H1 (cell line): ENCODE measurements at regions not wholly inside any gene's neighbourhood (a gene's known extent, or its start where the extent isn't known, plus 50 kb on each side); places are given as distances from the start of the nearest gene placed in this dataset.

ENCODE experiments used
- CTCF ChIA-PET: fragments of 300-600 bp; sonication (Branson Sonifier 250); formaldehyde crosslinking; loops from one replicate; lab custom pipeline; 2021; ENCODE audit not compliant: partially characterized antibody; lab: Charles Lee
- POLR2A ChIA-PET: fragments of 300-600 bp; sonication (Branson Sonifier 250); formaldehyde crosslinking; loops from one replicate; lab custom pipeline; 2021; ENCODE audit warnings: inconsistent platforms; ENCODE audit not compliant: partially characterized antibody; lab: Charles Lee
- DNase-seq, 2 experiments: peaks; one replicate each; pipeline versions ENCODE4 v3.0.0 to v3.0.0-alpha.2; 2010 to 2022; ENCODE audit warnings: low spot score in 2 of 2, low read depth in 1 of 2, mixed read lengths in 1 of 2
- FAIRE-seq: peaks from 2 replicates; lab custom pipeline; 2011; peaks lifted over from hg19 to GRCh38; lab: Jason Lieb, UNC
- H2AFZ ChIP-seq: 2 replicates; pipeline ENCODE4 v1.8.1; 2012; ENCODE audit warnings: low read length, inconsistent platforms
- H2AK5ac ChIP-seq: 2 replicates; pipeline ENCODE4 v1.6.1; 2013; ENCODE audit warnings: low read depth, low read length
- H2BK120ac ChIP-seq: replicated peaks from 2 replicates; pipeline ENCODE3; 2013; ENCODE audit warnings: low read depth, low read length, inconsistent platforms
- H2BK12ac ChIP-seq: 2 replicates; pipeline ENCODE4 v1.6.1; 2013; ENCODE audit warnings: low read depth, low read length
- H2BK15ac ChIP-seq: 2 replicates; pipeline ENCODE4 v1.6.1; 2013; ENCODE audit warnings: low read length
- H2BK20ac ChIP-seq: 2 replicates; pipeline ENCODE4 v1.6.1; 2013; ENCODE audit warnings: low read length
- H2BK5ac ChIP-seq: 2 replicates; pipeline ENCODE4 v1.6.1; 2013; ENCODE audit warnings: low read depth, low read length
- H3K14ac ChIP-seq: 2 replicates; pipeline ENCODE4 v1.6.1; 2013; ENCODE audit warnings: inconsistent platforms; ENCODE audit not compliant: insufficient read length
- H3K18ac ChIP-seq: 2 replicates; pipeline ENCODE4 v1.6.1; 2013; ENCODE audit warnings: low read length; ENCODE audit errors: extremely low read depth
- H3K23ac ChIP-seq: 2 replicates; pipeline ENCODE4 v1.6.1; 2013; ENCODE audit warnings: inconsistent platforms; ENCODE audit not compliant: insufficient read length
- H3K23me2 ChIP-seq: 2 replicates; pipeline ENCODE4 v1.6.1; 2013; ENCODE audit warnings: low read depth, low read length
- H3K27ac ChIP-seq: 2 replicates; pipeline ENCODE4 v1.6.1; 2011; ENCODE audit warnings: low read depth, low read length, inconsistent platforms
- H3K27me3 ChIP-seq, 4 experiments: replicated peaks in 1 of 4; 1 replicate in 1 of 4; 2 replicates in 3 of 4; pipeline versions ENCODE4 v1.6.1 to v1.8.1; 2011 to 2013; ENCODE audit warnings: low read length in 3 of 4, mild to moderate bottlenecking in 3 of 4, inconsistent platforms in 2 of 4, mixed read lengths in 2 of 4, moderate library complexity in 1 of 4; ENCODE audit not compliant: control insufficient read depth in 3 of 4, insufficient read depth in 3 of 4; ENCODE audit errors: extremely low read depth in 1 of 4
- H3K36me3 ChIP-seq, 4 experiments: 2 replicates each; pipeline versions ENCODE4 v1.6.1 to v1.8.1; 2011 to 2013; ENCODE audit warnings: mild to moderate bottlenecking in 4 of 4, low read length in 3 of 4, moderate library complexity in 2 of 4, control low read depth in 1 of 4, inconsistent platforms in 1 of 4; ENCODE audit not compliant: insufficient read depth in 4 of 4, control insufficient read depth in 2 of 4
- H3K4ac ChIP-seq: replicated peaks from 2 replicates; pipeline ENCODE3; 2013; ENCODE audit warnings: low read length, low read depth, mixed read lengths, inconsistent platforms; ENCODE audit not compliant: insufficient read length
- H3K4me1 ChIP-seq, 4 experiments: replicated peaks in 1 of 4; 1 replicate in 1 of 4; 2 replicates in 3 of 4; pipeline versions ENCODE4 v1.6.1 to v1.8.1; 2011 to 2013; ENCODE audit warnings: low read length in 3 of 4, inconsistent platforms in 2 of 4, mixed read lengths in 1 of 4; ENCODE audit not compliant: insufficient read depth in 4 of 4, control insufficient read depth in 3 of 4
- H3K4me2 ChIP-seq, 2 experiments: 2 replicates each; pipeline versions ENCODE4 v1.6.1 to v1.8.1; 2011 to 2013; ENCODE audit warnings: low read depth in 2 of 2, low read length in 2 of 2, control low read depth in 1 of 2, inconsistent platforms in 1 of 2, mild to moderate bottlenecking in 1 of 2; ENCODE audit not compliant: insufficient read depth in 1 of 2
- H3K4me3 ChIP-seq, 4 experiments: fragments of 200-600, 300-600 bp in 1 of 4; sonication (generic), shearing (Covaris generic), sonication (Bioruptor Twin) in 1 of 4; 2 replicates each; pipeline versions ENCODE4 v1.5.1 to v1.8.1; 2011 to 2016; ENCODE audit warnings: low read length in 4 of 4, low read depth in 3 of 4, control low read depth in 2 of 4, inconsistent platforms in 2 of 4, mild to moderate bottlenecking in 2 of 4, mixed read lengths in 1 of 4, moderate library complexity in 1 of 4; ENCODE audit not compliant: insufficient read depth in 2 of 4; ENCODE audit errors: extremely low read depth in 1 of 4
- H3K56ac ChIP-seq: replicated peaks from 2 replicates; pipeline ENCODE3; 2013; ENCODE audit warnings: low read depth, mild to moderate bottlenecking, mixed read lengths, low read length, inconsistent platforms; ENCODE audit not compliant: insufficient read length
- H3K79me1 ChIP-seq: 2 replicates; pipeline ENCODE4 v1.6.1; 2013; ENCODE audit warnings: low read depth, low read length, control low read depth
- H3K79me2 ChIP-seq, 2 experiments: 2 replicates each; pipeline versions ENCODE4 v1.6.1 to v1.8.1; 2012 to 2013; ENCODE audit warnings: low read length in 2 of 2, mild to moderate bottlenecking in 2 of 2, inconsistent platforms in 1 of 2; ENCODE audit not compliant: insufficient read depth in 2 of 2, control insufficient read depth in 1 of 2
- H3K9ac ChIP-seq, 4 experiments: replicated peaks in 1 of 4; 1 replicate in 1 of 4; 2 replicates in 3 of 4; pipeline versions ENCODE4 v1.6.1 to v1.8.1; 2011 to 2013; ENCODE audit warnings: low read depth in 3 of 4, low read length in 3 of 4, control low read depth in 2 of 4, mild to moderate bottlenecking in 2 of 4, moderate library complexity in 2 of 4, inconsistent platforms in 1 of 4; ENCODE audit errors: extremely low read depth in 1 of 4
- H3K9me3 ChIP-seq, 2 experiments: 2 replicates each; pipeline versions ENCODE4 v1.6.1 to v1.8.1; 2012 to 2013; ENCODE audit warnings: mild to moderate bottlenecking in 2 of 2, moderate library complexity in 2 of 2, control low read depth in 1 of 2, inconsistent platforms in 1 of 2, low read depth in 1 of 2, low read length in 1 of 2, mixed read lengths in 1 of 2; ENCODE audit not compliant: insufficient read depth in 2 of 2
- H4K20me1 ChIP-seq, 2 experiments: replicated peaks in 1 of 2; 2 replicates each; pipeline versions ENCODE3 to v1.8.1; 2011 to 2013; ENCODE audit warnings: inconsistent platforms in 2 of 2, low read length in 2 of 2, mild to moderate bottlenecking in 1 of 2; ENCODE audit not compliant: insufficient read depth in 2 of 2, control insufficient read depth in 1 of 2
- H4K5ac ChIP-seq: 2 replicates; pipeline ENCODE4 v1.6.1; 2013; ENCODE audit warnings: low read length, low read depth, mixed read lengths, inconsistent platforms; ENCODE audit not compliant: insufficient read length
- H4K8ac ChIP-seq: 2 replicates; pipeline ENCODE4 v1.8.0; 2013; ENCODE audit warnings: mild to moderate bottlenecking, moderate library complexity, low read length, inconsistent platforms; ENCODE audit not compliant: insufficient read depth; ENCODE audit errors: extremely low read depth
- H4K91ac ChIP-seq: replicated peaks from 2 replicates; pipeline ENCODE3; 2013; ENCODE audit warnings: low read length, mixed read lengths, inconsistent platforms; ENCODE audit not compliant: insufficient read length
- CHD1 ChIP-seq: IDR thresholded peaks from 2 replicates; pipeline ENCODE4 v1.6.1; 2012; ENCODE audit warnings: low read depth, low read length, improper control_type of control experiment
- SRF ChIP-seq: IDR thresholded peaks from 2 replicates; pipeline ENCODE4 v1.6.1; 2011; ENCODE audit warnings: mild to moderate bottlenecking, low read depth, low read length, moderate library complexity
- TAF7 ChIP-seq: optimal IDR thresholded peaks from 2 replicates; pipeline ENCODE3; 2011; ENCODE audit warnings: low read depth, mild to moderate bottlenecking, inconsistent platforms, low read length, moderate library complexity, borderline replicate concordance
- whole genome bisulfite sequencing, 2 experiments: shearing (Covaris generic) in 1 of 2; methylation state at CpG; one replicate each; pipeline versions ENCODE4 v1.1.6 to v1.1.7; 2013 to 2015; ENCODE audit warnings: low lambda C conversion rate in 2 of 2, mixed read lengths in 2 of 2, inconsistent platforms in 1 of 2, low coverage in 1 of 2, missing lambda C conversion rate in 1 of 2; ENCODE audit not compliant: insufficient replicate concordance in 2 of 2, insufficient coverage in 1 of 2, insufficient read length in 1 of 2; ENCODE audit errors: extremely low coverage in 1 of 2, missing lambda C conversion rate in 1 of 2; 5-methylcytosine and 5-hydroxymethylcytosine counted together
- TF ChIP-seq, protein P1 (sequence below), 3 experiments: IDR thresholded peaks; 1 replicate in 2 of 3; 2 replicates in 1 of 3; pipeline versions ENCODE4 v1.5.1 to v1.6.1; 2011; ENCODE audit warnings: low read length in 3 of 3, mild to moderate bottlenecking in 3 of 3, inconsistent platforms in 2 of 3, low read depth in 1 of 3, moderate library complexity in 1 of 3; ENCODE audit not compliant: insufficient read depth in 1 of 3; ENCODE audit errors: control extremely low read depth in 1 of 3
- TF ChIP-seq, protein P2 (sequence below): IDR thresholded peaks from 2 replicates; pipeline ENCODE4 v1.6.1; 2012; ENCODE audit warnings: low read length, inconsistent platforms

DNA sequence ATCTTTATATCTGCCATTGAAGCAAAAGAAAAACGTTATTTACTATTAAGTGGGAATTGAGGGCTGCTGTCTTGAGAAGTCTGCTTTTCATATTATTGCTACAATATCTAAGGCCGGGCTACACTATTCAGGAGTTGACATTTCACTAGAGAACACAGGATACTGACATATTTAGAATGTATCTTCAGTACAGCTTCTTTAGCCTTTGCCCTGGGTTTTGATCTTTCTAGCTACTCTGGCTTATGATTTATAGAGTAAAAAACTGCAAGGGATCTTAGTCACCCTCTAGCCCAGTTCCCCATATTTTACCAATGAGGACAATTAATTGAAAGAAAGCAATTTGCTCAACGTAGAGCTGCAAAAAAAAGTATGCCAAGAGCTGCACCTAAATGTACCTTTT is 307.4 kb upstream of the DPPA4 start:
- no peak overlapping the region for H4K91ac ChIP-seq
- H3K79me1 ChIP-seq, result no peaks in the 10 kb centered on the region
- no peak overlapping the region for H2BK12ac ChIP-seq
- no peak overlapping the region for H3K23ac ChIP-seq
- H2BK15ac ChIP-seq, result no peak overlapping the region
- WGBS, 2 experiments, result 80% methylated on average over 3 of the region's 3 CpGs; no CpG with 5 or more reads in 1 of the 2 experiments
- CTCF ChIA-PET, result interaction anchor here (0.7 kb wide), 1 partner anchor 18 kb away, joined by 3 read pairs; no protein-coding TSS in a partner anchor
- H3K4ac ChIP-seq, result no peak overlapping the region
- no peak overlapping the region for H2AK5ac ChIP-seq
- peaks cover 0 to 2% (median 0%) of the 10 kb centered on the region in 4 experiments; a peak in 1 of 7 replicates for H3K4me1 ChIP-seq
- no peaks in the 10 kb centered on the region for H4K20me1 ChIP-seq
- H4K5ac ChIP-seq, result no peak overlapping the region
- H4K8ac ChIP-seq, result no peak overlapping the region
- no peaks in the 10 kb centered on the region for H3K79me2 ChIP-seq
- no peak for TF ChIP-seq CHD1
- TF ChIP-seq SRF, result no peak
- TF ChIP-seq, protein P1, sequence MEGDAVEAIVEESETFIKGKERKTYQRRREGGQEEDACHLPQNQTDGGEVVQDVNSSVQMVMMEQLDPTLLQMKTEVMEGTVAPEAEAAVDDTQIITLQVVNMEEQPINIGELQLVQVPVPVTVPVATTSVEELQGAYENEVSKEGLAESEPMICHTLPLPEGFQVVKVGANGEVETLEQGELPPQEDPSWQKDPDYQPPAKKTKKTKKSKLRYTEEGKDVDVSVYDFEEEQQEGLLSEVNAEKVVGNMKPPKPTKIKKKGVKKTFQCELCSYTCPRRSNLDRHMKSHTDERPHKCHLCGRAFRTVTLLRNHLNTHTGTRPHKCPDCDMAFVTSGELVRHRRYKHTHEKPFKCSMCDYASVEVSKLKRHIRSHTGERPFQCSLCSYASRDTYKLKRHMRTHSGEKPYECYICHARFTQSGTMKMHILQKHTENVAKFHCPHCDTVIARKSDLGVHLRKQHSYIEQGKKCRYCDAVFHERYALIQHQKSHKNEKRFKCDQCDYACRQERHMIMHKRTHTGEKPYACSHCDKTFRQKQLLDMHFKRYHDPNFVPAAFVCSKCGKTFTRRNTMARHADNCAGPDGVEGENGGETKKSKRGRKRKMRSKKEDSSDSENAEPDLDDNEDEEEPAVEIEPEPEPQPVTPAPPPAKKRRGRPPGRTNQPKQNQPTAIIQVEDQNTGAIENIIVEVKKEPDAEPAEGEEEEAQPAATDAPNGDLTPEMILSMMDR (IDR thresholded peaks at IDR 0.05; ENCODE audit: control extremely low read depth in 1 of 3, insufficient read depth in 1 of 3, low read depth in 1 of 3, low read length in 3 of 3), result no peak
- no peak for TF ChIP-seq TAF7
- TF ChIP-seq, protein P2, sequence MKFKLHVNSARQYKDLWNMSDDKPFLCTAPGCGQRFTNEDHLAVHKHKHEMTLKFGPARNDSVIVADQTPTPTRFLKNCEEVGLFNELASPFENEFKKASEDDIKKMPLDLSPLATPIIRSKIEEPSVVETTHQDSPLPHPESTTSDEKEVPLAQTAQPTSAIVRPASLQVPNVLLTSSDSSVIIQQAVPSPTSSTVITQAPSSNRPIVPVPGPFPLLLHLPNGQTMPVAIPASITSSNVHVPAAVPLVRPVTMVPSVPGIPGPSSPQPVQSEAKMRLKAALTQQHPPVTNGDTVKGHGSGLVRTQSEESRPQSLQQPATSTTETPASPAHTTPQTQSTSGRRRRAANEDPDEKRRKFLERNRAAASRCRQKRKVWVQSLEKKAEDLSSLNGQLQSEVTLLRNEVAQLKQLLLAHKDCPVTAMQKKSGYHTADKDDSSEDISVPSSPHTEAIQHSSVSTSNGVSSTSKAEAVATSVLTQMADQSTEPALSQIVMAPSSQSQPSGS, result no peak
- no peak overlapping the region for H2AFZ ChIP-seq
- no peaks in the 10 kb centered on the region for H3K36me3 ChIP-seq
- no peak overlapping the region for H2BK120ac ChIP-seq
- H2BK20ac ChIP-seq, result no peak overlapping the region
- FAIRE-seq (no peak), DNase-seq (no peak)
- no peak overlapping the region for H3K18ac ChIP-seq
- no peak overlapping the region for H3K9ac ChIP-seq
- H3K14ac ChIP-seq, result no peak overlapping the region
- no peak overlapping the region for H3K27ac ChIP-seq
- no peak overlapping the region for H3K4me3 ChIP-seq
- H3K4me2 ChIP-seq, result no peak overlapping the region
- H3K56ac ChIP-seq, result no peak overlapping the region
- no peaks in the 10 kb centered on the region for H3K27me3 ChIP-seq
- H3K9me3 ChIP-seq, result no peaks in the 10 kb centered on the region
- H3K23me2 ChIP-seq, result no peaks in the 10 kb centered on the region
- POLR2A ChIA-PET, result no interaction called here
- no peak overlapping the region for H2BK5ac ChIP-seq
